GM12892 (cell line): ENCODE measurements at regions not wholly inside any gene's neighbourhood (a gene's known extent, or its start where the extent isn't known, plus 50 kb on each side); places are given as distances from the start of the nearest gene placed in this dataset.

ENCODE experiments used
- POLR2A ChIP-seq: IDR thresholded peaks from 2 replicates; pipeline ENCODE4 v1.6.1; 2011; ENCODE audit warnings: low read depth, low read length, control low read depth
- TAF1 ChIP-seq: IDR thresholded peaks from 2 replicates; pipeline ENCODE4 v1.6.1; 2011; ENCODE audit warnings: low read depth, mild to moderate bottlenecking, control low read depth, low read length, borderline replicate concordance

DNA sequence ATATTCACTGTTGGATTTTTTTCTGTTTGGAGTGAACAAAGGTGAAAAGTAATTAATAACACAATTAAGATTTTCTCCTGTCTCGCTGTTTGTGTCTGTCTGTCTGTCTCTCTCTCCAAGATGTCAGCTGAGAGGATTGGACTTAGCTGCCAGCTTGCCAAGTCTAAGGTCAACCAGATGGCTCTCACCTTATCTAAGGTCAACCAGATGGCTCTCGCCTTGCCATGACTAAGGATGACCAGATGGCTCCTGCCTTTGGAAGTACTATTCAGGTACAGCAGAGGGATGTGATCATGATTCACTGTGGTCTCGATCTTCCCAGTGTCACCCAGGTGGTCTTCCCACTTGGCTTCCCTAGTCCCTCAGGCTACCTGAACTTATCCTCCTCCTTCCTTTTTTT, 1436.4 kb downstream of the UQCRFS1 start:
- TF ChIP-seq TAF1 (no peak), POLR2A (no peak)
